ENCODE measurements at regions not wholly inside any gene's neighbourhood (a gene's known extent, or its start where the extent isn't known, plus 50 kb on each side); places are given as distances from the start of the nearest gene placed in this dataset.

- TF ChIP-seq AFF4 (CRISPR knock-in tag; IDR thresholded peaks at IDR 0.05) (no peak), POLR2A (IDR thresholded peaks at IDR 0.05; ENCODE audit: insufficient read depth in 1 of 2, low read depth in 2 of 2, low read length in 2 of 2) (no peak), TFAP4 (IDR thresholded peaks at IDR 0.05; ENCODE audit: borderline replicate concordance, low read depth) (no peak), SP1 (IDR thresholded peaks at IDR 0.05) (no peak), SP1 (CRISPR knock-in tag; IDR thresholded peaks at IDR 0.05) (no peak), CTCF (CRISPR knock-in tag; IDR thresholded peaks at IDR 0.05) (no peak), KDM5B (CRISPR knock-in tag; IDR thresholded peaks at IDR 0.05; ENCODE audit: borderline replicate concordance) (no peak)
Observed at GRCh38 chr9:108478431-108479332, 377.1 kb downstream of the ACTL7B start.

Data from HepG2 (cell line).